SK-N-SH (cell line): ENCODE measurements at regions not wholly inside any gene's neighbourhood (a gene's known extent, or its start where the extent isn't known, plus 50 kb on each side); places are given as distances from the start of the nearest gene placed in this dataset.

Source experiments
- CTCF ChIA-PET: fragments of 300-600, 350-600 bp; formaldehyde crosslinking; extraction: SDS; loops from one replicate; lab custom pipeline; 2021; lab: Yijun Ruan, JAX
- POLR2A ChIA-PET: fragments of 350-600 bp; sonication (Branson Sonifier 250); formaldehyde crosslinking; extraction: SDS; loops from one replicate; lab custom pipeline; 2020; ENCODE audit warnings: antibody characterized with exemption, inconsistent platforms; lab: Yijun Ruan, JAX
- DNase-seq: peaks from one replicate; pipeline ENCODE4 v3.0.0; 2012
- H2AFZ ChIP-seq: fragments of 200-600 bp; sonication (generic); 2 replicates; pipeline ENCODE4 v1.8.1; 2016; ENCODE audit warnings: antibody characterized with exemption, mild to moderate bottlenecking, low read depth
- H3F3A ChIP-seq: fragments of 200-600 bp; sonication (generic); replicated peaks from 2 replicates; pipeline ENCODE3; 2016; ENCODE audit warnings: antibody characterized with exemption, mild to moderate bottlenecking; ENCODE audit not compliant: insufficient read depth
- H3K27ac ChIP-seq, 2 experiments: fragments of 200-500 bp in 1 of 2; fragments of 200-600 bp in 1 of 2; sonication (Bioruptor generic) in 1 of 2; sonication (generic), shearing (Covaris generic) in 1 of 2; 2 replicates each; pipeline versions ENCODE4 v1.5.1 to v1.6.1; 2014 to 2016; ENCODE audit warnings: low read depth in 2 of 2, inconsistent platforms in 1 of 2, low read length in 1 of 2, mild to moderate bottlenecking in 1 of 2, mixed read lengths in 1 of 2
- H3K27me3 ChIP-seq: fragments of 200-600 bp; sonication (generic), shearing (Covaris generic); 2 replicates; pipeline ENCODE4 v1.6.1; 2016; ENCODE audit warnings: mixed run types; ENCODE audit not compliant: insufficient read depth
- H3K36me3 ChIP-seq, 2 experiments: fragments of 200-500 bp in 1 of 2; fragments of 200-600 bp in 1 of 2; sonication (Bioruptor generic) in 1 of 2; sonication (generic) in 1 of 2; replicated peaks in 1 of 2; 2 replicates each; pipeline versions ENCODE3 to v1.5.1; 2014 to 2016; ENCODE audit warnings: low read length in 1 of 2, mild to moderate bottlenecking in 1 of 2; ENCODE audit not compliant: insufficient read depth in 2 of 2, control insufficient read depth in 1 of 2
- H3K4me1 ChIP-seq, 2 experiments: fragments of 200-500 bp in 1 of 2; fragments of 200-600 bp in 1 of 2; sonication (Bioruptor generic) in 1 of 2; sonication (generic), shearing (Covaris generic) in 1 of 2; 2 replicates each; pipeline versions ENCODE4 v1.5.1 to v1.6.1; 2014 to 2016; ENCODE audit warnings: low read depth in 1 of 2, low read length in 1 of 2, mixed run types in 1 of 2; ENCODE audit not compliant: insufficient read depth in 2 of 2, control insufficient read depth in 1 of 2
- H3K4me2 ChIP-seq: fragments of 200-600 bp; sonication (generic), shearing (Covaris generic); 2 replicates; pipeline ENCODE4 v1.6.1; 2017; ENCODE audit warnings: mixed run types
- H3K4me3 ChIP-seq, 2 experiments: fragments of 200-500 bp in 1 of 2; fragments of 200-600 bp in 1 of 2; sonication (Bioruptor generic) in 1 of 2; sonication (generic), shearing (Covaris generic) in 1 of 2; 2 replicates each; pipeline versions ENCODE4 v1.5.1 to v1.8.1; 2014 to 2016; ENCODE audit warnings: low read depth in 2 of 2, inconsistent platforms in 1 of 2, low read length in 1 of 2, mild to moderate bottlenecking in 1 of 2, mixed read lengths in 1 of 2, moderate library complexity in 1 of 2
- H3K79me2 ChIP-seq: fragments of 200-600 bp; sonication (generic); 2 replicates; pipeline ENCODE4 v1.8.1; 2017; ENCODE audit warnings: mild to moderate bottlenecking; ENCODE audit not compliant: insufficient read depth
- H3K9ac ChIP-seq: fragments of 200-600 bp; sonication (generic); 2 replicates; pipeline ENCODE4 v1.6.1; 2017; ENCODE audit warnings: mixed run types
- H3K9me2 ChIP-seq: fragments of 200-600 bp; sonication (generic); 2 replicates; pipeline ENCODE4 v1.6.1; 2017; ENCODE audit warnings: mixed run types
- H3K9me3 ChIP-seq: fragments of 200-600 bp; sonication (generic); 2 replicates; pipeline ENCODE4 v1.6.1; 2017; ENCODE audit warnings: mixed run types, mild to moderate bottlenecking, moderate library complexity
- H4K20me1 ChIP-seq: fragments of 200-600 bp; sonication (generic); 2 replicates; pipeline ENCODE4 v1.6.1; 2017; ENCODE audit warnings: mild to moderate bottlenecking, mixed run types; ENCODE audit not compliant: insufficient read depth
- CHD2 ChIP-seq: fragments of 150-350 bp; IDR thresholded peaks from 2 replicates; pipeline ENCODE4 v1.6.1; 2018; ENCODE audit warnings: low read length; ENCODE audit not compliant: partially characterized antibody
- CTCF ChIP-seq: fragments of 200-600 bp; sonication (generic); IDR thresholded peaks from 2 replicates; pipeline ENCODE4 v1.6.1; 2017; ENCODE audit warnings: antibody characterized with exemption, mild to moderate bottlenecking, moderate library complexity
- EZH2phosphoT487 ChIP-seq: fragments of 200-600 bp; sonication (generic); IDR thresholded peaks from 2 replicates; pipeline ENCODE4 v1.6.1; 2017; ENCODE audit warnings: low read depth, mixed run types, mild to moderate bottlenecking, antibody characterized with exemption, moderate library complexity, borderline replicate concordance
- FOXJ3 ChIP-seq: sonication (generic); formaldehyde crosslinking; IDR thresholded peaks from 2 replicates; pipeline ENCODE4 v1.5.1; 2020; ENCODE audit warnings: mild to moderate bottlenecking, missing genetic modification reagents
- IRF3 ChIP-seq: fragments of 150-350 bp; IDR thresholded peaks from 2 replicates; pipeline ENCODE4 v1.6.1; 2016; ENCODE audit warnings: mild to moderate bottlenecking, low read depth, low read length
- MXI1 ChIP-seq: IDR thresholded peaks from 2 replicates; pipeline ENCODE4 v1.6.1; 2012; ENCODE audit warnings: mild to moderate bottlenecking, low read depth, low read length, improper control_type of control experiment
- NRF1 ChIP-seq: IDR thresholded peaks from 2 replicates; pipeline ENCODE4 v1.6.1; 2012; ENCODE audit warnings: low read depth, mild to moderate bottlenecking, low read length
- RFX5 ChIP-seq: IDR thresholded peaks from 2 replicates; pipeline ENCODE4 v1.6.1; 2012; ENCODE audit warnings: mild to moderate bottlenecking, improper control_type of control experiment, low read length
- SMC3 ChIP-seq: IDR thresholded peaks from 2 replicates; pipeline ENCODE4 v1.6.1; 2012; ENCODE audit warnings: low read depth, low read length, improper control_type of control experiment
- TAF1 ChIP-seq: IDR thresholded peaks from 2 replicates; pipeline ENCODE4 v1.6.1; 2012; ENCODE audit warnings: low read depth, mild to moderate bottlenecking, low read length, moderate library complexity, borderline replicate concordance
- TEAD4 ChIP-seq: IDR thresholded peaks from 2 replicates; pipeline ENCODE4 v1.4.0; 2012; ENCODE audit warnings: mild to moderate bottlenecking, borderline replicate concordance; ENCODE audit not compliant: insufficient read depth
- USF2 ChIP-seq: fragments of 150-350 bp; IDR thresholded peaks from 2 replicates; pipeline ENCODE4 v1.6.1; 2017; ENCODE audit warnings: antibody characterized with exemption, low read length, low read depth, borderline replicate concordance
- ZBTB33 ChIP-seq: IDR thresholded peaks from 2 replicates; pipeline ENCODE4 v1.4.0; 2012; ENCODE audit warnings: low read depth, borderline replicate concordance
- WGBS: methylation state at CpG from one replicate; pipeline ENCODE4 v1.1.6; 2017; ENCODE audit warnings: low lambda C conversion rate; 5-methylcytosine and 5-hydroxymethylcytosine counted together

- TF ChIP-seq IRF3, result no peak
- no peaks in the 10 kb centered on the region for H3K79me2 ChIP-seq
- H3K36me3 ChIP-seq, result no peaks in the 10 kb centered on the region
- no peaks in the 10 kb centered on the region for H3F3A ChIP-seq
- no peak for DNase-seq
- ChIA-PET POLR2A (no interaction called here), CTCF (no interaction called here)
- no peak overlapping the region for H3K27ac ChIP-seq
- no peaks in the 10 kb centered on the region for H3K27me3 ChIP-seq
- peaks cover 0 to 5% of the 10 kb centered on the region in 2 experiments; a peak in 2 of 4 replicates for H3K4me1 ChIP-seq
- H3K9me3 ChIP-seq, result no peaks in the 10 kb centered on the region
- H3K9ac ChIP-seq, result no peak overlapping the region
- H3K4me2 ChIP-seq, result no peak overlapping the region
- WGBS, result 33% methylated on average over 2 of the region's 2 CpGs
- H3K9me2 ChIP-seq, result no peaks in the 10 kb centered on the region
- H2AFZ ChIP-seq, result no peak overlapping the region
- no peak overlapping the region for H3K4me3 ChIP-seq
- no peaks in the 10 kb centered on the region for H4K20me1 ChIP-seq
Measured at GRCh38 chr2:22397847-22398246, 987.1 kb upstream of the KLHL29 start.

- 19% methylated on average over 1 of the region's 1 CpG for WGBS
- no peak overlapping the region for H3K27ac ChIP-seq
- H3K4me2 ChIP-seq, result no peak overlapping the region
- POLR2A ChIA-PET, result no interaction called here
- no peak overlapping the region for H3K4me3 ChIP-seq
- H4K20me1 ChIP-seq, result no peaks in the 10 kb centered on the region
- no peak for DNase-seq
- H3K36me3 ChIP-seq, result no peaks in the 10 kb centered on the region
- CTCF ChIA-PET, result interaction anchor here (1.1 kb wide), 1 partner anchor 1076 kb away, joined by 4 read pairs; no protein-coding TSS in a partner anchor
- H3K9ac ChIP-seq, result no peak overlapping the region
- H3K9me2 ChIP-seq, result no peaks in the 10 kb centered on the region
- peaks cover 0 to under 1% of the 10 kb centered on the region in 2 experiments; a peak in 2 of 4 replicates for H3K4me1 ChIP-seq
- H3K27me3 ChIP-seq, result no peaks in the 10 kb centered on the region
- H2AFZ ChIP-seq, result no peak overlapping the region
- no peaks in the 10 kb centered on the region; the same call in 1 of the 2 replicates for H3K9me3 ChIP-seq
- TF ChIP-seq EZH2phosphoT487, result no peak
- H3F3A ChIP-seq, result no peaks in the 10 kb centered on the region
- H3K79me2 ChIP-seq, result no peaks in the 10 kb centered on the region
Measured at GRCh38 chr2:22403748-22404147, 981.2 kb upstream of the KLHL29 start.

GRCh38 chr2:22406625-22407024 lies 978.4 kb upstream of the KLHL29 start:
- Histone ChIP-seq H3F3A (no peaks in the 10 kb centered on the region), H3K4me3 (no peak overlapping the region), H4K20me1 (no peaks in the 10 kb centered on the region), H3K9me3 (no peaks in the 10 kb centered on the region; the same call in 1 of the 2 replicates), H3K4me2 (no peak overlapping the region), H3K27me3 (no peaks in the 10 kb centered on the region), H3K9ac (no peak overlapping the region), H3K36me3 (no peaks in the 10 kb centered on the region), H3K9me2 (no peaks in the 10 kb centered on the region), H3K4me1 (peaks cover 0 to 3% of the 10 kb centered on the region in 2 experiments; a peak in 2 of 4 replicates), H3K27ac (no peak overlapping the region), H2AFZ (no peak overlapping the region), H3K79me2 (no peaks in the 10 kb centered on the region)
- CTCF ChIA-PET, result interaction anchor here (0.6 to 1.2 kb wide), 3 partner anchors 23 to 569 kb away, joined by 3 to 4 read pairs (median 3); no protein-coding TSS in a partner anchor
- POLR2A ChIA-PET, result no interaction called here
- DNase-seq, result no peak
- WGBS, result 24% methylated on average over 2 of the region's 2 CpGs
- TF ChIP-seq ZBTB33, result no peak
- TF ChIP-seq TAF1, result no peak
- TF ChIP-seq CHD2, result no peak
- TF ChIP-seq SMC3, result no peak
- TF ChIP-seq RFX5, result no peak
- TF ChIP-seq TEAD4, result no peak
- no peak for TF ChIP-seq NRF1
- TF ChIP-seq CTCF, result no peak
- no peak for TF ChIP-seq MXI1
- no peak for TF ChIP-seq IRF3
- no peak for TF ChIP-seq EZH2phosphoT487
- TF ChIP-seq USF2, result no peak
- TF ChIP-seq FOXJ3 (CRISPR knock-in tag), result no peak
